GM23248 (cell line): ENCODE measurements at regions not wholly inside any gene's neighbourhood (a gene's known extent, or its start where the extent isn't known, plus 50 kb on each side); places are given as distances from the start of the nearest gene placed in this dataset.

Experiments
- EZH2 ChIP-seq: fragments of 200-600 bp; sonication (generic); IDR thresholded peaks from 2 replicates; pipeline ENCODE4 v1.6.1; 2018; ENCODE audit warnings: antibody characterized with exemption, mild to moderate bottlenecking; ENCODE audit not compliant: insufficient read depth, poor library complexity, severe bottlenecking
- EZH2phosphoT487 ChIP-seq: fragments of 200-600 bp; sonication (generic); IDR thresholded peaks from 2 replicates; pipeline ENCODE4 v1.6.1; 2018; ENCODE audit warnings: antibody characterized with exemption, moderate library complexity, mild to moderate bottlenecking, low read depth; ENCODE audit not compliant: insufficient read depth

DNA sequence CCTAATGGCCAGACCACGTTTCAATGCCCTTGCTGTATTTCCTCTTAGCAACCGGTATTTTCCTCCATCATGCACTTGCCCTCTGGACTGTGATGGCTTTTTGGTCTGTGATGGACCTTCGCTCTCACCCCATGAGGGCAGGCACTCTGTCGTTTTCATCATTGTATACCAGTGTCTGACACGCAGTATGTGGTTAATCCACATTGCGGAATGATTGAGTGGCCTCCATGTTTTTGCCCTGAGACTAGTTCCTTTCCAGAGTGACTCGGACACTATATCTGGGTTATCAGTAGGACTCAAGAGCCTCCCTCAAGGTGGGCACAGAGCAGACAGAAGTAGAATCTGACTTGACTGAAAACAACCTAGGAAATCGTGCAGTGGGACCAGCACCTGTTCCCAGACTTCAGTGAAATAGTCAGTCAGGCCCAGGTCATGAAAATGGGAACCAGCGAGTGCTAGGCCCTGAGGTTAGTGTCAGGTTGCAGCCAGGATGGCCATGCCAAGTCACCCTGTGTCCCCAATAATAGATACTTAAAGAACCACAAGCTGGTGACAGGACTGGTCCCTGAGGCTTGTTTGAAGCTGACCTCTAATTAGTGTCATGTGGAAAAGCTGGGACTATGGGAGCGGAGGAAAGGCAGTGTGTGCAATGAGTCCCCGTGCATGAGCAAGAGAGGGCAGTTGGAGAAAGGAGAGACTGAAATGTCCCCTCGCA lies 464.7 kb downstream of the INSC start:
- no peak for TF ChIP-seq EZH2
- no peak for TF ChIP-seq EZH2phosphoT487
